ENCODE measurements at regions not wholly inside any gene's neighbourhood (a gene's known extent, or its start where the extent isn't known, plus 50 kb on each side); places are given as distances from the start of the nearest gene placed in this dataset.

DNA sequence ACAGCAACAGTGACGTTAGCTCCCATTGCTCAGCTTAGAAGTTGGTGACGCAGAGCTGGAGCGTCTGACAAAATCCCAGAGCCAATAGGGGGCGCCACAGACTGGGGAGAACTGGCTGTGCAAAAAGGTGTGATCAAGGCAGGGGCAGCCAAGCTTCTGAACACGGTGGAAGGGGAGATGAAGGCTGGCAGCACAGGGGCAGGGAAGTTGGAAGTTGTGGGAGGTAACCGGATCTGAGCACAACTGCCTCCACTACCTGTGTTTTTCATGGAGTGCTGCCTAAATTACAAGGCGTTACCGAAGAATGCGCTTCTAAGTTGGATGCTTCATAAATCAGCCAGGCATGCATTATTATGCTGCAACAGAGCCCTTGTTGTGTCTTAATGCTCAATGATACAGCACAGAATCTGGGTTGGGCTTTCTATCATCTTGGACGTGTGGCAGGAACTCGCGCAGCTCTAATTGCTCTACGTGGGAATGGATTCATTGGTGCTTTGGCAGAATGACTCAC lies 370.0 kb downstream of the SLC4A3 start:
- TF ChIP-seq FOXA1 (IDR thresholded peaks at IDR 0.05) (no peak), FOXM1 (IDR thresholded peaks at IDR 0.05; ENCODE audit: borderline replicate concordance) (no peak), SUZ12 (IDR thresholded peaks at IDR 0.05) (no peak), ELF4 (IDR thresholded peaks at IDR 0.05) (no peak), SP1 (IDR thresholded peaks at IDR 0.05) (no peak), ZNF384 (IDR thresholded peaks at IDR 0.05) (no peak)
- TF ChIP-seq, protein P1, sequence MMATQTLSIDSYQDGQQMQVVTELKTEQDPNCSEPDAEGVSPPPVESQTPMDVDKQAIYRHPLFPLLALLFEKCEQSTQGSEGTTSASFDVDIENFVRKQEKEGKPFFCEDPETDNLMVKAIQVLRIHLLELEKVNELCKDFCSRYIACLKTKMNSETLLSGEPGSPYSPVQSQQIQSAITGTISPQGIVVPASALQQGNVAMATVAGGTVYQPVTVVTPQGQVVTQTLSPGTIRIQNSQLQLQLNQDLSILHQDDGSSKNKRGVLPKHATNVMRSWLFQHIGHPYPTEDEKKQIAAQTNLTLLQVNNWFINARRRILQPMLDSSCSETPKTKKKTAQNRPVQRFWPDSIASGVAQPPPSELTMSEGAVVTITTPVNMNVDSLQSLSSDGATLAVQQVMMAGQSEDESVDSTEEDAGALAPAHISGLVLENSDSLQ (IDR thresholded peaks at IDR 0.05) = no peak

Measured in HEK293T (cell line).